ENCODE measurements at regions not wholly inside any gene's neighbourhood (a gene's known extent, or its start where the extent isn't known, plus 50 kb on each side); places are given as distances from the start of the nearest gene placed in this dataset.

- no peak for DNase-seq
Observed at GRCh38 chr16:72261127-72261526, 89.2 kb upstream of the PMFBP1 start.

DNA sequence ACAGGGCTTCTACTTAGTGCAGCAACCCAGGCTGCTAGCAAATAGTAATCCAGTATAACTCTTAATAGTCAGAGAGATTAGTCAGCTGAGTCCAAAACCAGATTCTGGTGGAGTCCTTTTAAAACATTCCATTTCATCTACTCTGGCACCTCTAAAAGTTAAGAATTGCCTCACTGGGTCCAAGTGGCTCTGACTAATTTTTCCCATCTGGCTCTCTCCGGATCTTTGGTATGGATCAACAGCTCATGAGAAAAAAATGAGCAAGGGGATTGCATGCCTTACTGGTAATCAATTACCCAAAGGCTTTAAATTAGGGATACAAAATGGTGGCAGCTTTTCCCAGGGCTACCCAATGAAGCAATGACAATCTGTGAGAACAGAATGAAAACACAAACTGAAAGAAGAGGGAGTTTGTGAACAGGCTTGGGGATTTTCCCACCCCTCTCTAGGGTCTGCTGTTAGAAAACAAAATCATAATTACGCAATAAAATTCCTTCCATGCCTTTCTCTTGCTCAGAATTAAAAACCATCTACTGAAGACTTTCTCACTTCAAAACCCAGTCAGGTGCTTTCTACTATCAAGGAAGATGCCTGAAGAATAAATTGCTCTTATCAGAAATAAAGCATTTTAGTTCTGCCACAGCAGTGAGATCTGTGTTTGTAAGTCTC is 84.6 kb upstream of the PMFBP1 start:
- no peak for DNase-seq

GRCh38 chr16:72255786-72256185 is 83.8 kb upstream of the PMFBP1 start:
- no peak for DNase-seq

DNA sequence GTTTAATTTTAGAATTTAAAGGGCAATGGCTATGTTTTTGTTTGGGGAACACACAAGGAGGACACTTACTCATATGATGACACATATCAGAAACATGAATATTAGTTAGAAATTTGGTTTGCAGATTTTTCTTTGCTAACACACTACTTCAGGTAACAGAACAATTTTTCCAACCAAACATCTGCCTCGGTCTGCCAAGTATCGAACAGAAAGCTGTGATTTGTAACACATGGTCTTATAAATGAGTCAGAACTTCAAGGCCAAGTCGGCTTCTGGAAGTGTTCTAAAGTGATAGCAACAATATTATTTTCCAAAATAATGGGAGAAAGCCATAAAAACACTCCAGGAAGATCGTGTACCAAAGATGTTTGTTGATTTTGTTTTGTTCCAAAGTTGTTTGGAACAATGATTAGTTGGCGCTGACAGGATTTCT is 75.9 kb upstream of the PMFBP1 start:
- DNase-seq: no peak

GRCh38 chr16:72246423-72246822 is 74.5 kb upstream of the PMFBP1 start:
- DNase-seq: no peak

DNA sequence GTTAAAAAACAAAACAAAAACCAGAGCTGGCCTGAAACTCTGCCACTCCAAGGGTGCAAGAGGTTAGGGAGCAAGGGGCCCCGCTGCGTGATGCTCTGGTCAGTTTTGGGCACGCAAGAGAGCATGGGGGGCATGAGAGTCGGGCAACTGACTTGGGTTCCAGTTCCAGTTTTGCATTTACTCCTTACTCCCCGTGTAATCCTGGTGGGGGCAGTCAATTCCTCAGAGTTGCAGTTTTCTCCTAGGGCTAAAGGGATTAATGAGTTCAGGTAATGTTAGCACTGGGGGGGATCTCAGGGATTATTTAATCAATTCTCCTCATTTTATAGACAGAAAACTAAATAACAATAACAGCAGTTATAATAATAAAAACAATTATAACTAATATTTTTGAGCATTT is 72.9 kb upstream of the PMFBP1 start:
- no peak for DNase-seq

DNA sequence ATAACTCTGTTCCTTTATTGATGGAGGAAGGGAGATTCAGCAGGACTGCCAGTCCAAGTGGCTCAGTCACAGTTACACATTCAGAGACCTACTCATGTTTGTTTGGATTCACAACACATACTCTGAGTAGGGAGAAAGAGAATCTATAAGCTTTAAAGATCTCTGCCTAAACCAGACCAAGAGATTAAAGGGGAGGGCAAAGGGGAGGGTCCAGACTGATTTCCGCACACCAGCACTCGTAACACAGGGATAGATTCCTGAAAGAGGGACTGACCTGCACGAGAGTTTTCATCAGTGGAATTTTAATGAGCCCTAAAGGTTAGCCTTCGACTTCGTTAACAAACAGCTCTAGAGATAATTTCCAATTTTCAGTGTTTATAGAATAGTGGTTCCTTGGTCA is 71.7 kb upstream of the PMFBP1 start:
- no peak for DNase-seq

GRCh38 chr16:72242757-72243156 is 70.8 kb upstream of the PMFBP1 start:
- DNase-seq: no peak

DNA sequence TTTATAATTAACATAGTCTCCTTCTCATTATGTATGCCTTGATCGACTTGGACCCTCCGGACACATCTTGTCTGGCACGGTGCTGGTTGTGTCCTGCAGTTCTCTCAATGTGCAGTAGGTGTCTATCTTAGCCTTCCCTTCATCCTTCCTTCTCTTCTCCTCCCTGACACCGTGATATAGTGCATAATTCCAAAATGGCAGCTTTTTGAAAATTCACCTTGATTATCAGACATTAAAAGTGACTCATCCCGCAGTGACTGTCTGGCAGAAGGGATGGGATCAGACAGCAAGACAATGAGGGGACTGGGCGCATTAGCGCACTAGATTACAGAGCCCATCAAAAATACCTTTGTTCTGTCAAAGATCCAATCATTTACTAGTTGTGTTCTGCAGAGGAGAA is 70.0 kb upstream of the PMFBP1 start:
- peak; percentile 80 for DNase-seq

DNA sequence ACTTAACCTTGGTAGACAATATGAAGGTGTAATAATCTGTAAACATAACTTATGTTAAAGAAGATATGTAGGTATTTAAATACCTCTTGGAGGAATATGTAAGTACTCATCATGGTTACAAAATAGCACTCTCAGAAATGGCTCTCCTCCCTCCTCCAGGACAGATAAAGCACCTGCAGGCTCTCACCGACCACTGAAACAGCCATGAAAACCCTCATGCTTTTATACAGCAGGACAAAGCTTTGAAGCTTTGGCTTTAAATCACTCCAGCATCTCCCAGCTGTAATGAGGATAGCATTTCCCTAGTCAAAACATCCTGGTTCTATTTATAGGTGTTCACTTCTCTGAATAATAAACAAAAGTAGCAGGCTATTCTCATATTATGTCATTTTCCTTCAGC is 69.1 kb upstream of the PMFBP1 start:
- peak; percentile 48 for DNase-seq

DNA sequence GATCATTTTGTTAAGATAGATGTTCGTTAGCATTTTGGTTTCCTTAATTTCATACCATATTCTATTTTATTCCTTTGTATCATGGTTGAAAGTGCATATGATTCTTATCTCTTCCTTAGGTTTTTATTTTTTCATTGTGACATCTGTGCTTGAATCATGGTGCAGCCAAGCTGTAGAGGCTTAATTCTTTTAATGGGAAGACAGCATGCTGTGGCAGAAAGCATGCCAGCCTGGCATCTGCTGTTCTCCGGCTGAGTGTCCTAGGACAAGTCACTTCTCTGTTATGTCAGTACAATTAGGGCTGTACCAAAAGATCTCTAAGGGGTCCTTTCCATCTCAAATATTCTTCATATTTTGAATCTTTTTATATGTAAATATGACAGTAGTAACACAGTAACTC is 68.5 kb upstream of the PMFBP1 start:
- peak; percentile 13 for DNase-seq

DNA sequence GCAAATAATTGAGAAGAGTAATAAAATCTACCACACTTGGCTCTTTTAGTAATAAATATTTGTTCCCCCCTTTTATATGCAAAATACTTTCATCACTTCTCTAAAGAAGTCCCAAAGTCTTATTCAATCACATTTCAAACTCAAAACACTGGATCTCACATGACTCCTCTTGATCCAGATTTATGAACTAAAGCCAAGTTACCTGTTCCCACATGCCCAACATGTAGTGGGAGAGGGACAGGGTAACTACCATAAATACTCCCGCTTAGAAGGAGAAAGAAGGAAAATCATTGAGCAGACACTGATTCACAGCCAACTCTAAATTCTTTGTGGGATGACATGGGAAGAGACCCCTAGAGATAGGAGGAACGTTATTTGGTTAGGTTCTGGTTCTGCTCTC is 64.9 kb upstream of the PMFBP1 start:
- DNase-seq: no peak

DNA sequence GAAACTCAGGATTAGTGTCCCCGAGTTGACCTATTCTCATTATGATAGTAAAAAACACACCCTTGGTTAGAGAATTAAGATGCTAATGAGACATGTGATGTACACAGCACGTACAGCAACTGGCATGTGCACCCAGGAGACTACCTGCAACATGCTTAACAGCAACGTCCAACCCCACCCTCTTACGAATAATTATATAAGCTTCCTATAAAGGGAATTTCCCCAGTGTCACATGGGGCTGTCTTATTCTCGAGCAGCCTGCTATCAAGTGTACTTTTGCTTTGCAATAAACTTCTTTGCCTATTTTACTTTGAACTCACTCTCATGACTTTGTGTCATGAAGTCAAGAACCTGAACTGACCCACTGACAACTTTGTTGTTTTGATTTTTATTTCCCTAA is 62.4 kb upstream of the PMFBP1 start:
- no peak for DNase-seq

- no peak for DNase-seq
Observed at GRCh38 chr16:72228014-72228413, 56.1 kb upstream of the PMFBP1 start.

DNA sequence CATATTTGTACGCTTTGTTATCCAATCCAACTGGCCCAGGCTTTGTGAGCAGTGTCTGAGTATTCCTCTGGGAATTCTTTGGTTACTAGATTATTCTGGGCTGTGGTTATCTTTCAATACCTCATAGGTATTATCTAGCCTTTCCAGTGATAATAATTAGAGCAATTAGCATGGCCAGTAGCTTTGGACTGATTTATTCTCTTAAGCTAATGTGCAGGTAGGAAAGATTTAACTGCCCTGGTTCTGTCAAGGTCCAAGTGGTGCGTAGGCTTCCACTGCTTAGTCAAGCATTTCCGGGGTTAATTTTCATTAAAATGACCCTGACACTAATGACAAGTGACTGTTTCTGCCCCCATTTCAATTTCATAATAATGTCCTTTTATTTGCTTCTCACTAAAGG is 54.2 kb upstream of the PMFBP1 start:
- DNase-seq: no peak

DNA sequence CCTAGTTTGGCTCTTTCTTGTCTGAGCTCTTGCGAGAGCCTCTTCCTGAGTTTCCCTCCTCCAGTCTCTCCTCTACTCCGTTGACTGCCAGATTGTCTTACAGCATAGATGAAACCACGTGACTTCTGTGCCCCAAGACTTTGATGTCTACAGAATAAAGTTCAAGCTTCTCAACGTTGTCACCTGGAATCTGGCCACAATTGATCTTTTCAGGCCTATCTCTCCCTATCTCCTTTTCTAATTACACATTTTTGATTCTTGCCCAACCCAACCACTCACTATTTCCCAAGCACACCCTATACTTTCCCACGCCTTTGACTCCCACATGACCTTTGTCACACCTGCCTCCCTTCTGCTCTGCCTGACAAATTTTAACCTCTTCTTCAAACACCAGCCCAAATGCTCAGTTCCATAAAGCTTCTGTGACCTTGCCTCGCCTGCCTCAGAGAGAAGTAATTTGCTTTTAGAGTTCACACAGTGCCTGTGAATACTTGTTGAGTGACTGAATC is 52.4 kb upstream of the PMFBP1 start:
- no peak for DNase-seq

GRCh38 chr16:72222503-72222902 is 50.5 kb upstream of the PMFBP1 start:
- no peak for DNase-seq
